NCI-H2171 (cell line): ENCODE measurements at regions not wholly inside any gene's neighbourhood (a gene's known extent, or its start where the extent isn't known, plus 50 kb on each side); places are given as distances from the start of the nearest gene placed in this dataset.

Source experiments
- DNase-seq: peaks from one replicate; lab custom pipeline; 2025; lab: John Stamatoyannopoulos, UW

- no peak for DNase-seq
Observed at GRCh38 chr19:28291874-28292273, 921.1 kb downstream of the UQCRFS1 start.

GRCh38 chr19:28290963-28291657 is 921.8 kb downstream of the UQCRFS1 start:
- DNase-seq, result no peak

- DNase-seq, result no peak
Observed at GRCh38 chr19:28289295-28290063, 923.5 kb downstream of the UQCRFS1 start.

GRCh38 chr19:28288572-28289264 is 924.2 kb downstream of the UQCRFS1 start:
- no peak for DNase-seq

GRCh38 chr19:28285917-28286316 is 927.0 kb downstream of the UQCRFS1 start:
- no peak for DNase-seq

- no peak for DNase-seq
Observed at GRCh38 chr19:28285078-28285477, 927.9 kb downstream of the UQCRFS1 start.

GRCh38 chr19:28284389-28284788 is 928.6 kb downstream of the UQCRFS1 start:
- DNase-seq, result no peak

- no peak for DNase-seq
Observed at GRCh38 chr19:28283592-28283991, 929.4 kb downstream of the UQCRFS1 start.

- no peak for DNase-seq
Observed at GRCh38 chr19:28281676-28282075, 931.3 kb downstream of the UQCRFS1 start.

- no peak for DNase-seq
Observed at GRCh38 chr19:28264556-28264955, 948.4 kb downstream of the UQCRFS1 start.

GRCh38 chr19:28258829-28259228 is 954.1 kb downstream of the UQCRFS1 start:
- DNase-seq, result no peak

- no peak for DNase-seq
Observed at GRCh38 chr19:28257396-28257795, 955.6 kb downstream of the UQCRFS1 start.

GRCh38 chr19:28247243-28247642 is 965.7 kb downstream of the UQCRFS1 start:
- no peak for DNase-seq

- no peak for DNase-seq
Observed at GRCh38 chr19:28245937-28246336, 967.0 kb downstream of the UQCRFS1 start.

GRCh38 chr19:28244966-28245365 is 968.0 kb downstream of the UQCRFS1 start:
- no peak for DNase-seq

- no peak for DNase-seq
Observed at GRCh38 chr19:28242317-28242927, 970.5 kb downstream of the UQCRFS1 start.

- no peak for DNase-seq
Observed at GRCh38 chr19:28239270-28239669, 973.7 kb downstream of the UQCRFS1 start.

GRCh38 chr19:28238270-28238820 is 974.6 kb downstream of the UQCRFS1 start:
- DNase-seq, result no peak

- DNase-seq, result no peak
Observed at GRCh38 chr19:28235606-28236125, 977.3 kb downstream of the UQCRFS1 start.

- DNase-seq, result no peak
Observed at GRCh38 chr19:28234637-28235036, 978.3 kb downstream of the UQCRFS1 start.

- no peak for DNase-seq
Observed at GRCh38 chr19:28228854-28229253, 984.1 kb downstream of the UQCRFS1 start.

- DNase-seq, result no peak
Observed at GRCh38 chr19:28224441-28224840, 988.5 kb downstream of the UQCRFS1 start.
